Smooth muscle cell (in vitro differentiated cells): ENCODE measurements at regions not wholly inside any gene's neighbourhood (a gene's known extent, or its start where the extent isn't known, plus 50 kb on each side); places are given as distances from the start of the nearest gene placed in this dataset.

Source experiments
- DNase-seq: peaks from one replicate; lab custom pipeline; 2025; ENCODE audit not compliant: unreplicated experiment; lab: John Stamatoyannopoulos, UW
- H2AFZ ChIP-seq: fragments of 200-600 bp; sonication (generic); 2 replicates; pipeline ENCODE4 v1.6.0; 2016; ENCODE audit warnings: antibody characterized with exemption, low read depth, mild to moderate bottlenecking
- H3F3A ChIP-seq: fragments of 200-600 bp; sonication (generic); 2 replicates; pipeline ENCODE4 v1.6.0; 2017; ENCODE audit warnings: antibody characterized with exemption, low read depth
- H3K27ac ChIP-seq: fragments of 200-600 bp; sonication (generic); 2 replicates; pipeline ENCODE4 v1.5.1; 2016; ENCODE audit warnings: low read depth, mild to moderate bottlenecking
- H3K27me3 ChIP-seq: fragments of 200-600 bp; sonication (generic); 2 replicates; pipeline ENCODE4 v1.6.1; 2016; ENCODE audit warnings: low read depth, mild to moderate bottlenecking
- H3K36me3 ChIP-seq: fragments of 200-600 bp; sonication (generic); 2 replicates; pipeline ENCODE4 v1.5.1; 2016; ENCODE audit warnings: low read depth
- H3K4me1 ChIP-seq: fragments of 200-600 bp; sonication (generic); 2 replicates; pipeline ENCODE4 v1.5.1; 2016; ENCODE audit warnings: low read depth
- H3K4me2 ChIP-seq: fragments of 200-600 bp; sonication (generic); 2 replicates; pipeline ENCODE4 v1.6.0; 2016; ENCODE audit warnings: mild to moderate bottlenecking
- H3K4me3 ChIP-seq: fragments of 200-600 bp; sonication (generic); 2 replicates; pipeline ENCODE4 v1.5.1; 2016; ENCODE audit warnings: mild to moderate bottlenecking
- H3K79me2 ChIP-seq: fragments of 200-600 bp; sonication (generic); 2 replicates; pipeline ENCODE4 v1.6.0; 2016; ENCODE audit warnings: low read depth, mild to moderate bottlenecking
- H3K9ac ChIP-seq: fragments of 200-600 bp; sonication (generic); 2 replicates; pipeline ENCODE4 v1.6.0; 2016; ENCODE audit warnings: low read depth
- H3K9me3 ChIP-seq: fragments of 200-600 bp; sonication (generic); replicated peaks from 2 replicates; pipeline ENCODE4 v1.5.1; 2016; ENCODE audit warnings: low read depth
- H4K20me1 ChIP-seq: fragments of 200-600 bp; sonication (generic); 2 replicates; pipeline ENCODE4 v1.6.0; 2016; ENCODE audit warnings: low read depth
- CTCF ChIP-seq: fragments of 200-600 bp; sonication (generic); IDR thresholded peaks from 2 replicates; pipeline ENCODE4 v1.5.1; 2017; ENCODE audit warnings: borderline replicate concordance, mild to moderate bottlenecking, antibody characterized with exemption; ENCODE audit not compliant: insufficient read depth, poor library complexity, severe bottlenecking
- WGBS: methylation state at CpG from one replicate; pipeline ENCODE4 v1.1.7; 2016; ENCODE audit warnings: low lambda C conversion rate; 5-methylcytosine and 5-hydroxymethylcytosine counted together

- no peak overlapping the region for H3K4me3 ChIP-seq
- no peak overlapping the region for H3K9ac ChIP-seq
- no peaks in the 10 kb centered on the region for H4K20me1 ChIP-seq
- no peaks in the 10 kb centered on the region for H3K79me2 ChIP-seq
- no peaks in the 10 kb centered on the region for H3K9me3 ChIP-seq
- no peak for TF ChIP-seq CTCF
- H3F3A ChIP-seq: no peaks in the 10 kb centered on the region
- no peaks in the 10 kb centered on the region for H3K36me3 ChIP-seq
- H3K4me1 ChIP-seq: peaks cover 4% of the 10 kb centered on the region
- no peak overlapping the region for H3K4me2 ChIP-seq
- H2AFZ ChIP-seq: no peak overlapping the region
- no peaks in the 10 kb centered on the region for H3K27me3 ChIP-seq
- DNase-seq: no peak
- WGBS: 80% methylated on average over 3 of the region's 3 CpGs
- H3K27ac ChIP-seq: no peak overlapping the region
Measured at GRCh38 chr3:181250714-181251113, 261.2 kb upstream of the DNAJC19 start.

GRCh38 chr3:181239441-181239840 lies 249.9 kb upstream of the DNAJC19 start:
- no peaks in the 10 kb centered on the region for H4K20me1 ChIP-seq
- no peak for TF ChIP-seq CTCF

GRCh38 chr3:181230258-181230657 lies 240.7 kb upstream of the DNAJC19 start:
- Histone ChIP-seq H3K4me2 (no peak overlapping the region), H3K27me3 (no peaks in the 10 kb centered on the region), H3K4me3 (no peak overlapping the region), H3K36me3 (no peaks in the 10 kb centered on the region), H3K9ac (no peak overlapping the region), H3K79me2 (no peaks in the 10 kb centered on the region), H3F3A (no peaks in the 10 kb centered on the region), H3K4me1 (no peaks in the 10 kb centered on the region), H3K9me3 (no peaks in the 10 kb centered on the region), H2AFZ (no peak overlapping the region), H3K27ac (no peak overlapping the region), H4K20me1 (no peaks in the 10 kb centered on the region)
- no peak for DNase-seq
- WGBS: 85% methylated on average over 5 of the region's 5 CpGs
- TF ChIP-seq CTCF: no peak

More at GRCh38 chr3:181239441-181239840, 249.9 kb upstream of the DNAJC19 start:
- Histone ChIP-seq H3K4me3 (no peak overlapping the region), H3K27me3 (no peaks in the 10 kb centered on the region), H3K9me3 (no peaks in the 10 kb centered on the region), H3K9ac (no peak overlapping the region), H3K27ac (no peak overlapping the region), H3K4me2 (no peak overlapping the region), H3K36me3 (no peaks in the 10 kb centered on the region), H3F3A (no peaks in the 10 kb centered on the region), H3K79me2 (no peaks in the 10 kb centered on the region), H3K4me1 (no peaks in the 10 kb centered on the region), H2AFZ (no peak overlapping the region)
- DNase-seq: no peak
- 72% methylated on average over 2 of the region's 2 CpGs for WGBS

GRCh38 chr3:181213347-181213746 lies 223.8 kb upstream of the DNAJC19 start:
- Histone ChIP-seq H3K79me2 (no peaks in the 10 kb centered on the region), H4K20me1 (no peaks in the 10 kb centered on the region), H3K27me3 (peaks cover 3% of the 10 kb centered on the region), H2AFZ (no peak overlapping the region), H3K9me3 (no peaks in the 10 kb centered on the region), H3K4me3 (no peak overlapping the region), H3K9ac (no peak overlapping the region), H3F3A (no peaks in the 10 kb centered on the region), H3K36me3 (no peaks in the 10 kb centered on the region), H3K4me2 (no peak overlapping the region), H3K4me1 (no peaks in the 10 kb centered on the region), H3K27ac (no peak overlapping the region)
- WGBS: 60% methylated on average over 2 of the region's 2 CpGs
- no peak for DNase-seq
- no peak for TF ChIP-seq CTCF
